HG02610 (cell line): ENCODE measurements at regions not wholly inside any gene's neighbourhood (a gene's known extent, or its start where the extent isn't known, plus 50 kb on each side); places are given as distances from the start of the nearest gene placed in this dataset.
"Not testable (repeated sequence)": the region's sequence is repeated elsewhere in the genome, so short reads cannot be mapped to it uniquely, and the experiment has no call there.

Experiments
- ATAC-seq: cut with Tn5 transposase; IDR thresholded peaks from one replicate; pipeline ENCODE4 v1.9.1; 2021; ENCODE audit warnings: mild to moderate bottlenecking, moderate library complexity; ENCODE audit not compliant: unreplicated experiment

GRCh38 chr15:77910030-77910911, 167.2 kb downstream of the TBC1D2B start:
- ATAC-seq: not testable (repeated sequence)

DNA sequence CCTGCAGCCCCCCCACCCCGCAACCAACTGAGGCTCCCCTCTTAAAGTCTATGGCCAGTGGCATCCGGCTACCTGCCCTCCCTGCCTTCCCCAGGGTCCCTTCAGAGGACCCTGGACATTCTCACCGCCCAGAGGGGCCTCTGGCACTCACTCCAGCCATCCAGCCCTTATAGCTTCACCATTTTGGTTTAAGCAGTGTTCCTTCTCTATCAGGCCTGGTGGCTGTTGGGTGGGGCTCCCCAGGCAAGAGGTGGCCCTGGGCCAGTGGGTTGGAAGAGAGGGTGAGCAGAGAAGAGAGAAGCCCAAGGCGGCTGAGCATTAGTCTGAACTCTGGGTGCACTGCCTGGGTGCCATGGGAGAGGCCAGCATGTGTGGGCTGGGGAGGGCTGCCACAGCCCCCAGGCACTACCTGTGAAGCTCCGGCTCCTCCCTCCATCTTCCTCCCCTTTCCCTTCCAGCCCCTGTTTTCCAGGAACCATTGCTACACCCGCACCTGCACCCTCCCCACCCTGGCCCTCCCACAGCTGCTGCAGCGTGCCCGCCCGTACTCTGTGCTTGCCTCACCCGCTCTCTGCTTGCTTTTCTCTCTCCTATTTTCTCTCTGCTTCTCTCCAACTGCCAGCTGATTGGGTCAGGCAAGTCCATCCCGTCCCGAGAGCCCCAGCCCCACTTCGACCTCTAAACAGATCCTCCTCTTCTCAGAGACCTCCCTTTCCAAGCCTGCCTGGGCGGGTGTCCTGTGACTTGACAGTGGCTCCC, 168.2 kb downstream of the TBC1D2B start:
- no peak for ATAC-seq

DNA sequence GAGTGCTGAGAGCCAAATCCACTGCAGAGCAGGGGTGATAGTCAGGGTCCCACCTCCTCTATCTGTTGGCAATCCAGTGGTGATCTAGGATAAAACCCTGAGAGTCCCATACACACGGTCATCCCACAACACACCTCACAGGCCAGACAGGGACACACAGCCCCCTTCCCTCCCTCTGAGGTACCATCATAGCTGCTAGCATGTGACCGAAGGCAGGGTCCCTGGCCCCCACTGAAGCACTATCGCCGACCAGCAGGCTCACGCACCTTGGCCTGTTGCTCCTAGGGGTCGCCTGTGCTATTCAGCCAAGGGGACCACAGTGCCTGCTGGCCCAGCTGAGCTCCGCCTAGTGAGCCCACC, 168.8 kb downstream of the TBC1D2B start:
- ATAC-seq: not testable (repeated sequence)

DNA sequence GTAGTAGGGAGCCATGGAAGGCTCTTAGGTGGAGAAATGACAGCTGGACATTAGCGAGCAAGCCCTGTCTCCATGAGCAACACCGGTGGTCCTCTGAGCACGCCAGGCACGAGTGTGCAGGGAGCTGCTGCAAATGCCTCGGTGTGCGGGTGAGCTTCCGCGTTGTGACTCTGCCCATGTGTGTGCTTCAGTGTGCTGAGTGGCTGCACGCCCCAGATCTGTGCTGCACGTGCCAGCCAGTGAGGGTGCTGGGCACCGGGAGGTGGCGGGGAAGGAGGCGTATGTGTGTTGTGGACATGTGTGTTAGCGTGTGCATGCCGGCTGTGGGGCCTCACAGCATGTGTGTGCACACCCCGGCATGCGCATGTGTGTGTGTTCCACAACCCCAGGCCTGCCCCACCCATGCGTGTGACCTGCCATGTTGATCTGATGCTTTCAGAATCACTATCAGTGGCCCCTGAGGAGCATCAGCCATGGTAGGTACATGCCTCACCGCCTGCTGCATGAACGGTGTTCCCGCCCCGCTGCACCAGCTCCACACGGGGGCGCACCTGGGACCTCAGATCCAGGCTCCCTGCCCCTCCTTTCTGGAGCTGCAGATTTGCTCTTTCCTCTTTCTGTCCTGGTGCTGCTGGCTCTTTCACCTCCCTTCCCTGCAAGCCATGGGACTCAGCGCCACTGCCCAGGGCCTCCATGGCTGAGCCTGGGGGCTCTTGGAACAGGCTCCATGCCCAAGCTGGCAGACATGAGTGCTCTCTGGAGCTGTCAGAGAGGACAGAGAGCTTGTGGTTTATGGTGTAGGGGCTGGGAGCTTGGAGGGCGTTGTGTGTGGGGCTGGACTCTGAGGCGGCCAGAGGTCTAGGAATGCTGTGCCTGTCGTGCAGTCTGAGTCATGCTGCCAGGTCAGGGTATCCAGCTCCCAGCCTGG, 169.4 kb downstream of the TBC1D2B start:
- ATAC-seq: no peak

DNA sequence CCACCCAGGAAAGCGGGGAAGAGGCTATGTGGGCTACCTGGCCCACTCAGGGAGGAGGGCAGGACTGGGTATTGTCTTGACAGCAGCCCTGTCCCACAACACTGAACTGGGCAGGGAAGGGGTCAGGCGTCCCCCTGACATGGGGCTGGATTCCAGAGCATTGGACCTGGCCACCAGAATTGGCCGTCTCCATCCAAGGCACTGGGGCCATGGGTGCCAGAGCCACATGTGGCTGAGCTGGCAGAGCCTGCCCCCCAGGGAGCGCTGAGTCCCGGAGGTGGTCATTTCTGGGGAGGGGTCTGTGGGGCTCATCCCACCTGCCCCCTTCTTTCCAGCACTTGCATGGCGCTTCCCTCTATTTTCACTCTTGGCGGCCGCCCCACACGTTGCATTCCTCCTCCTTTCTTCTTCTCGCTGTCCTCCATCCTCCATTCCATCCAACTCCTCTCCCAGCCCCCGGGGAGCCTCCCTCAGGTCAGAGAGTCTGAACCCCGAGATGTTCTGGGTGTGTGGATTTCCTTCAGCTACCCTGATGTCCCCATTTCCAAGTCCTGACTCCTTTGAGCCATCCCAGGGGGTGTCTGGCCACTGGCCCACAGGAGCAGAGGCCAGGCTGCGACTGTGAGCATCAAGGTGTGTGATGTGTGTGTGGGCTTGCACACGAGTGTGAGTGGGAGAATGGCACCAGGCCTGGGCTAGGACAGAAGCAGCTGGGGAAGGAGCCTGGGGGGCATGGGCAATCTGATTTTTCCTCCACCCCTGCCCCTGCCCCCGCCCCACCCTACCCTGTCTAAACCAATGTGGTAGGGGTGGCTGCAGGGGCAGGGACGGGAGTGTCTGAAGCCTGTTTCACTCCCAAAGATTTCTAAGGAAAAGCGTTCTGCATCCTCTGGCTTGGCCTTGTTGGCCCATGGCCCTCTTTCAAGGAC, 171.2 kb downstream of the TBC1D2B start:
- not testable (repeated sequence) for ATAC-seq

DNA sequence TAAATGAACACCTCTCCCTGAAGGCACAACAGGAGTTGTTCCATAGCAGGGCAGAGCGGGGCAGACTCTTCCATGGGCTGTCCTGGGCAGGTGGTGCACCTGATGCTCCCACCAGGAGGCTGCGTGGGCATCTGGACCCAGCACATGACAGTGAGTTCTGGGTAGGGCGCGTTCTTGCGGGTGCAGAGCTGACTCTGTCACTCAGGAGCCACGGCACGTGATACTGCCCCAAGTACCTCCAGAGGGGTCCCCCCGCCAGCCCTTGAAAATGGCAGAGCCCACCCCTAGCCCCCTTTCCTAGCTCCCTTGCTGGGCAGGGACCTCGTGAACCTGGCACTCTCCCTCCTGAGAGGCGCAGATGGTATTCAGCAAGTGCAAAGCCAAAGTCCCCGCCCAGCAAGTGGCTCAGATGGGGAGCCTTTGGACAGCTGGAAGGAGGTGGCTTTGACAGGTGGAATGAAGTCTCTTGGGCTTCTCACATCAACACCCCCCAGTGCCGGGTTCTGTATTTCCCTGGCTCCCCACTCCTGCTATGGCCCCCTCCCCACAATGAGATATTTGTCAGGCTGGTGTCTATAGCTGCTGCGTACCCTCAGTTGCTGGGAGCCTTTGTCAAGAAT, 172.1 kb downstream of the TBC1D2B start:
- ATAC-seq: no peak

DNA sequence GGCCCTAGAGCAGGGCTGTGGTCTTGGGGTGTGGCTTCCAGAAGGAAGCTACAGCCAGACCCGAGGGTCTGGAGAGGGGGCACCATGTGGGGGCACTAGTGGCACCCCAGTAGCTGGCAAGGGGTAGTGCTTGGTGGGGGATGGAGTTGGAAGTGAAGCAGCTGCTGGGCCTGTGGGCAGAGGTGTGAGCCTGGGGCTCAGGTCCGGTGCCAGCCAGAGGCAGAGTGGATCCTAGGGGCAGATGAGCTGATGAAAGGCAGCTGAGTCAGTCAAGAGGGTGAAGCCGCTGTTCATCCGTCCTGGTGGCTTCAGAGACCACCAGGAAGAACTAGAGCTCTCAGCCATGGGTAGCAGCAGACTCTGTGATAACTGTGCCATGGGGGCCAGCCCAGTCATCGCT, 172.6 kb downstream of the TBC1D2B start:
- no peak for ATAC-seq

DNA sequence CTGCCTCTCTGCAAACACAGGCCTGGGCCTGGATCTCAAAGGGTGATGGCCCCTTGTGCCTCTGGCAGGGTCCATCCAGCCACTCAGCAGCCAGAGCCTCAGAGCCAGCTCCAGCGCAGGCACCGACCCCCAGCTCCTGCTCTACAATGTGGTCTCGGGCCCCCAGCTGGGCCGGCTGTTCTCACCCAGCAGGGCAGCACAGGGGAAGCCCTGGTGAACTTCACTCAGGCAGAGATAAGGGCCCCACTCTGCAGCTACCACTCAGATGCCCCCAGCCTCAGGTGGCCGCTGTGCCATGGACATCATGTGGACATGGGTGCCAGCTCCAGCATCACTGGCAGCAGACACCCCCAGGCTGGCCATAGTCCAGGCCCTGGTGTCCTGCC, 173.1 kb downstream of the TBC1D2B start:
- no peak for ATAC-seq

GRCh38 chr15:77903761-77904435, 173.6 kb downstream of the TBC1D2B start:
- ATAC-seq: not testable (repeated sequence)

DNA sequence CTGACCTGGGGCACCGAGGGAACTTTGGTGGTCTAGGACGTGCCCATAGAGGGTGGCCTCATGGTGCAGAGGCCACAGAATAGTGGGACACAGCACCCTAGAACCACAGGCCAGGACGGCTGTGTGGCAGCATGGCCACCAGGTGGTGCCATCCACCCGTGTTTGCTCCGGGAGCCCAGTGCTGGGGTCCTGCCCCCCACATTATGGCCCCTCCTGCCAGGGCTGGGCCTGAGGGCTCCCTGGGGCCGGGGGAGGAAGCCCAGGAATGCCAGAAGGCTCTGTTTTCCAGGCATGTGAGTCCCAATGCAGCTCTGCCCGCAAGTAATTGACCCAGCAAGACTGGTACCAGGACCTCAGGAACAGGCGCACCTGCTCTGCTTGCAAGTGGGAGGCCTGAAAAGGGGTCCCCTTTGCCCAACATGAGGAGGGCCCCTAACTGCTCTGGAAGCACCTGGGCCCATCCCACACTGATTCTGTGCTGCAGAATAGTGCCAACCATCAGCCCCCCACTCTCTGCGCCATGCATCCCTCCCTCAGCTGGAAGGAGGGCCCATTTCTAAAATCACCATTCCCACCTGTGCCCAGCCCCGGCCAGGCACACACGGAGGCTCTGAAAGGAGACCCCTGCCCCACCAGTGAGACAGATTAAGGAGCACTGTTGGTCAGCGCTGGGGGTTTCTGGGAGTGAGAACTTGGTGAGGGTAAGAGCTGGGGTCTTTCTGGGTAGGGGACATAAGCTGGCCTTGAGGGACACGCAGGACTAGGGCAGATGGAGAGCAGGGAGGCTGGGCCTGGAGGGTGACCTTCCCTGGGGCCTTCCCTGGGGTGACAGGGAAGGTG, 174.4 kb downstream of the TBC1D2B start:
- ATAC-seq: not testable (repeated sequence)

GRCh38 chr15:77901921-77902750, 175.4 kb downstream of the TBC1D2B start:
- no peak for ATAC-seq

- ATAC-seq: no peak
These were observed 176.1 kb downstream of the TBC1D2B start for GRCh38 chr15:77901251-77901881.

- ATAC-seq: not testable (repeated sequence)
These were observed 177.1 kb downstream of the TBC1D2B start for GRCh38 chr15:77900331-77900963.

DNA sequence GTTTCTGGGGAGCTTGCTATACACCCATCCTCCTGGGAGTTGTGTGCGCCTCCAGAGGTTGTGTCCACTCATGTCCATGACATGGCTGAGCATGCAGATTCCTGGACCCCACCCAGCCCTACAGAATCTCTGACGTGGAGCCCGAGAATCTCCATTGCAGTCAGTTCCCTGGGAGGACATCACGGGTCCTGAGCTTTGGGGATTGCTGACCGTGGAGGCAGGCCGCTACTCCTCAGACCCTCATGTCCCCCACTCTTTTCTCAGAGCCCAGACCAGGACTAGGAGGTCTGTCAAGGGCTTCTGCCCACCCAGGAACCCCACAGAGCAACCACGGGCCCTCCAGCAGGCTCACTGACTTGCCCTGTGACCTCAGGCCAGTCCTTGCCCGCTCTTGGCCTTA, 177.7 kb downstream of the TBC1D2B start:
- ATAC-seq: not testable (repeated sequence)

DNA sequence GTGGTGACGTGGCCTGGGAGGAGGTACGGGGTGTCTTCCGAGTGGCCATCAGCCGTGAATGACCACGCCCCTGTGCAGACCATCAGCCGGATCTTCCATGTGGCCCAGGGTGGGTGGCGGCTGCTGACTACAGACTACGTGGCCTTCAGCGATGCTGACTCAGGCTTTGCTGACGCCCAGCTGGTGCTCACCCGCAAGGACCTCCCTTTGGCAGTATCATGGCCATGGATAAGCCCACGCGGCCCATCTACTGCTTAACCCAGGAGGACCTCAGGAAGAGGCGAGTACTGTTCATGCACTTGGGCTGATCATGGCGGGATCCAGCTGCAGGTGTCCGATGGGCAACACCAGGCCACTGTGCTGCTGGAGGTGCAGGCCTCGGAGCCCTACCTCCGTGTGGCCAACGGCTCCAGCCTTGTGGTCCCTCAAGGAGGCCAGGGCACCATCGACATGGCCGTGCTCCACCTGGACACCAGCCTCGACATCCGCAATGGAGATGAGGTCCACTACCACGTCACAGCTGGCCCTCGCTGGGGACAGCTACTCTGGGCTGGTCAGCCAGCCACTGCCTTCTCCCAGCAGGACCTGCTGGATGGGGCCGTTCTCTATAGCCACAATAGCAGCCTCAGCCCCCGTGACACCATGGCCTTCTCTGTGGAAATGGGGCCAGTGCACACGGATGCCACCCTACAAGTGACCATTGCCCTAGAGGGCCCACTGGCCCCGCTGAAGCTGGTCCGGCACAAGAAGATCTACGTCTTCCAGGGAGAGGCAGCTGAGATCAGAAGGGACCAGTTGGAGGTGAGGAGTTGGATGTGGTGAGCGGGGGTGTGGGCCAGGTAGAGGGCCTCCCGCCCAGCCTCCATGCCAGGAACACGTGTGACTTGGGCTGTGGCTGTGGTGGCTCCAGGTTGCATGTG, 178.4 kb downstream of the TBC1D2B start:
- no peak for ATAC-seq
